Thymus (tissue), 11 donors: ENCODE measurements at regions not wholly inside any gene's neighbourhood (a gene's known extent, or its start where the extent isn't known, plus 50 kb on each side); places are given as distances from the start of the nearest gene placed in this dataset.

Experiments used
- DNase-seq, 9 donors: peaks; one replicate each; pipeline ENCODE4 v3.0.0-alpha.2; 2013; ENCODE audit warnings: low spot score in 9 of 9, low read depth in 6 of 9, missing footprints in 1 of 9
- H3K27ac ChIP-seq, 2 donors: one replicate each; pipeline ENCODE4 v1.5.1; 2013; ENCODE audit warnings: control low read depth in 1 of 2, low read depth in 1 of 2, low read length in 1 of 2, mild to moderate bottlenecking in 1 of 2, moderate library complexity in 1 of 2
- H3K27me3 ChIP-seq, 2 donors: one replicate each; pipeline ENCODE4 v1.5.1; 2013; ENCODE audit warnings: low read length in 1 of 2; ENCODE audit not compliant: control insufficient read depth in 2 of 2, insufficient read depth in 1 of 2
- H3K36me3 ChIP-seq, 2 donors: one replicate each; pipeline ENCODE4 v1.5.1; 2013; ENCODE audit warnings: low read length in 1 of 2, mild to moderate bottlenecking in 1 of 2, moderate library complexity in 1 of 2; ENCODE audit not compliant: control insufficient read depth in 2 of 2, insufficient read depth in 2 of 2
- H3K4me1 ChIP-seq, 2 donors: one replicate each; pipeline ENCODE4 v1.5.1; 2013; ENCODE audit warnings: low read length in 2 of 2; ENCODE audit not compliant: control insufficient read depth in 2 of 2, insufficient read depth in 2 of 2
- H3K4me3 ChIP-seq, 2 donors: one replicate each; pipeline ENCODE4 v1.5.1; 2013; ENCODE audit warnings: low read length in 2 of 2, control low read depth in 1 of 2, mild to moderate bottlenecking in 1 of 2
- H3K9me3 ChIP-seq, 2 donors: one replicate each; pipeline ENCODE4 v1.5.1; 2013; ENCODE audit warnings: low read length in 1 of 2, mild to moderate bottlenecking in 1 of 2; ENCODE audit not compliant: control insufficient read depth in 2 of 2, insufficient read depth in 1 of 2
- WGBS: extraction: QIAGEN DNeasy Blood & Tissue Kit; methylation state at CpG from one replicate; pipeline ENCODE4 v1.1.7; 2013; 5-methylcytosine and 5-hydroxymethylcytosine counted together
- donor health status: healthy.

- WGBS = 79% methylated on average over 6 of the region's 6 CpGs
- Histone ChIP-seq H3K27ac (no peak overlapping the region), H3K4me3 (no peak overlapping the region), H3K9me3 (no peaks in the 10 kb centered on the region), H3K27me3 (no peaks in the 10 kb centered on the region), H3K4me1 (no peaks in the 10 kb centered on the region), H3K36me3 (no peaks in the 10 kb centered on the region)
- no peak for DNase-seq
Observed at GRCh38 chrX:150238632-150239382, 124.3 kb upstream of the MAMLD1 start.

- WGBS = 99% methylated on average over 4 of the region's 4 CpGs
- no peak for DNase-seq
- Histone ChIP-seq H3K9me3 (no peaks in the 10 kb centered on the region), H3K4me1 (no peaks in the 10 kb centered on the region), H3K27ac (no peak overlapping the region), H3K4me3 (no peak overlapping the region), H3K27me3 (no peaks in the 10 kb centered on the region), H3K36me3 (no peaks in the 10 kb centered on the region)
Observed at GRCh38 chrX:150239946-150240642, 123.0 kb upstream of the MAMLD1 start.

DNA sequence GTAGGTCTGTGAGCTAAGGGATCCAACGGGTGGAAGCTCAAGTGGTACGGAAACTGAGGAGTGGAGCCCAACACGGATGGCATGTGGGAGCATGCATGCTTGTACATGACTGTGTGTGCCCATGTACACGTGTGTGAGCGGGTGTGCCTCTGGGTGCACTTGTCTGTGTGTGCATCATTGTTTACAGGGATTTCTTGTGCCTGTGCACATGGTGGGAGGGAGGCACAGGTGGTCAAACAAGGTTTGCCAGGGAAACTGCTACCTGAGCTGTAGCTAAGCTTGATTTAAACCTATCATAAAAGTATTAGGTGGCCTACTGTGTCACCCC lies 122.5 kb upstream of the MAMLD1 start:
- no peak for DNase-seq
- no peaks in the 10 kb centered on the region for H3K36me3 ChIP-seq
- H3K4me1 ChIP-seq = no peaks in the 10 kb centered on the region
- WGBS = 92% methylated on average over 5 of the region's 5 CpGs
- no peaks in the 10 kb centered on the region for H3K9me3 ChIP-seq
- no peak overlapping the region for H3K27ac ChIP-seq
- no peaks in the 10 kb centered on the region for H3K27me3 ChIP-seq
- H3K4me3 ChIP-seq = no peak overlapping the region

- Histone ChIP-seq H3K4me1 (no peaks in the 10 kb centered on the region), H3K36me3 (no peaks in the 10 kb centered on the region), H3K27me3 (no peaks in the 10 kb centered on the region), H3K27ac (no peak overlapping the region), H3K9me3 (no peaks in the 10 kb centered on the region), H3K4me3 (no peak overlapping the region)
- WGBS = 96% methylated on average over 7 of the region's 7 CpGs
- DNase-seq = no peak
Observed at GRCh38 chrX:150253959-150254620, 109.0 kb upstream of the MAMLD1 start.

- no peaks in the 10 kb centered on the region for H3K36me3 ChIP-seq
- no peaks in the 10 kb centered on the region for H3K27me3 ChIP-seq
- H3K27ac ChIP-seq = no peak overlapping the region
- WGBS = 98% methylated on average over 3 of the region's 3 CpGs
- no peak overlapping the region for H3K4me3 ChIP-seq
- no peaks in the 10 kb centered on the region for H3K9me3 ChIP-seq
- no peaks in the 10 kb centered on the region for H3K4me1 ChIP-seq
- no peak for DNase-seq
Observed at GRCh38 chrX:150254909-150255308, 108.2 kb upstream of the MAMLD1 start.

GRCh38 chrX:150255441-150256296 lies 107.4 kb upstream of the MAMLD1 start:
- DNase-seq = no peak
- H3K9me3 ChIP-seq = no peaks in the 10 kb centered on the region
- H3K4me3 ChIP-seq = no peak overlapping the region
- H3K4me1 ChIP-seq = no peaks in the 10 kb centered on the region
- H3K36me3 ChIP-seq = no peaks in the 10 kb centered on the region
- H3K27ac ChIP-seq = no peak overlapping the region
- 85% methylated on average over 9 of the region's 9 CpGs for WGBS
- no peaks in the 10 kb centered on the region for H3K27me3 ChIP-seq

- H3K4me1 ChIP-seq = no peaks in the 10 kb centered on the region
- WGBS = 63% methylated on average over 2 of the region's 2 CpGs
- DNase-seq = no peak
- H3K36me3 ChIP-seq = no peaks in the 10 kb centered on the region
- H3K9me3 ChIP-seq = no peaks in the 10 kb centered on the region
- no peak overlapping the region for H3K27ac ChIP-seq
- no peaks in the 10 kb centered on the region for H3K27me3 ChIP-seq
- H3K4me3 ChIP-seq = no peak overlapping the region
Observed at GRCh38 chrX:150256297-150256650, 106.8 kb upstream of the MAMLD1 start.

GRCh38 chrX:150257353-150258175 lies 105.6 kb upstream of the MAMLD1 start:
- Histone ChIP-seq H3K27me3 (no peaks in the 10 kb centered on the region), H3K36me3 (no peaks in the 10 kb centered on the region), H3K9me3 (no peaks in the 10 kb centered on the region), H3K4me3 (no peak overlapping the region), H3K4me1 (no peaks in the 10 kb centered on the region), H3K27ac (no peak overlapping the region)
- DNase-seq = no peak
- whole genome bisulfite sequencing = 89% methylated on average over 1 of the region's 1 CpG
